GM21381 (cell line): ENCODE measurements at regions not wholly inside any gene's neighbourhood (a gene's known extent, or its start where the extent isn't known, plus 50 kb on each side); places are given as distances from the start of the nearest gene placed in this dataset.

Source experiments
- ATAC-seq: cut with Tn5 transposase; IDR thresholded peaks from one replicate; pipeline ENCODE4 v1.9.1; 2021; ENCODE audit warnings: mild to moderate bottlenecking, moderate library complexity; ENCODE audit not compliant: unreplicated experiment

DNA sequence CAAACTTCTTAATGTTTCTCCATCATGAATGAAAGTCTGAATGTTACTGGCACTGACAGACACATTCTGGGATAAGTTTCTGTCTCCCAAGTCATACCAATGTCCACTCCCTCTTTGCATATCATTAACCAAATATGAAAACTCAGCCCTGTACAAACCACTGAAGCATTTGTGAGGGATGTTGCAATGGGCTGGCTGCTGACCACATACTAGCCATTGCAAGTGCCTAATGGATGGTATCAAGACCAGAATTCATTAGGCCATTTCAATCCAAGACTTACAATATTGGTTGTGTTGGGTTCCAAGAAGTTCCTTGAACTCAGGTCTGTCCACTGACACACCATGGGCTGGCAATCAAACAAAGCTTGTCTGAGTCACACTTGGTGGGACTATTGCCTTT lies 73.8 kb downstream of the CBLN2 start:
- ATAC-seq = no peak

DNA sequence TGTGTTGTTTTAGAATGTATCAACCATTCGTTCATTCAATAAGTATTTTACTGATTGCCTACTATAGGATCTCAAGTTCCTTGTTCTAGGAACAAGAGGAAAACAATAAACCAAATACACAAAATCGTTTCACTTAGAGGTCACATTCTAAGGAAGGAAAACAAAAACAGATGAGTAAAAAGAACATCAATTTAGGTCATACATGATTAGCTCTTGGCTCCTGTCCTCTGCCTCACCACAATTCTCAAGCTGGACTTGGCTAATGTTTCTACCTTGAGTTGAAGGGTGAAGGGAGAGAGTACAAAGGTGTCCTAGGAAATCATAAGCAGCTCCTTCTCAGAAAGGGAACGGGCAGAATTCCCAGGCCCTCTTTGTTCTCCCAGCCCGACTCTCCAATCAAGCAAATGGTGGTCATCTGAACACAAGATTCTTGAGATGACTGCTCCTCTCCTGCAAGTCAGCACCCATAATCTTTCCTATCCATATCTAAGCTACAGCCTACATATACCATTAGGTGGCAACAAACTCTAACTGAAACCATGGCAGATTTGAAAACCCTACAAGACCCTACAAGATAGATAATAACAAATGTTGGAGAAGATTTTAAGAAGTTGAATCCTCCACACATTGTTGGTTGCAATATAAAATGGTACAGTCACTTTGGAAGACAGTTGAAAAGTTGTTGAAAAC lies 76.0 kb downstream of the CBLN2 start:
- no peak for ATAC-seq

DNA sequence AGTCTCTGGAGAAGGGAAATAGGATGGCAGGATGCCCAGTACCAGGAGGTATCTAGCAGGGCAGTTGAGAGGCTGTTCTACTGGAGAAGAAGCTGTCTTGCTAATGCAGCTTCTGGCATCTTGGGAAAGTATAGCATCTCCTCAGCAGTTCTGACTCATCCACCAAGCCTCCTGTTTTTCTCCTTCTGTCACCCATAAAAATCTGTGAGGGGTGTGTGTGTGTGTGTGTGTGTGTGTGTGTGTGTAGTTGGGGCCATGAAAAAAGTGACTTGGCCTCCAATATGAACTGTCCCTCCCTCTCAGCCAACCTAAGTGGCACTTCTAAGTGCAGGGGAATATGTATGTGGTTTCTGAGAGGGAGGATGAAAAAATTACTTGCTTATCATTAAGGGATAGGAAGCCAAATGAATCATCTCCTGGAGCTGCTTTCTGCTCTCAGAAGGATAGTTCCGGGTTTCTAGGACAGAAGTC lies 83.9 kb downstream of the CBLN2 start:
- ATAC-seq = no peak

DNA sequence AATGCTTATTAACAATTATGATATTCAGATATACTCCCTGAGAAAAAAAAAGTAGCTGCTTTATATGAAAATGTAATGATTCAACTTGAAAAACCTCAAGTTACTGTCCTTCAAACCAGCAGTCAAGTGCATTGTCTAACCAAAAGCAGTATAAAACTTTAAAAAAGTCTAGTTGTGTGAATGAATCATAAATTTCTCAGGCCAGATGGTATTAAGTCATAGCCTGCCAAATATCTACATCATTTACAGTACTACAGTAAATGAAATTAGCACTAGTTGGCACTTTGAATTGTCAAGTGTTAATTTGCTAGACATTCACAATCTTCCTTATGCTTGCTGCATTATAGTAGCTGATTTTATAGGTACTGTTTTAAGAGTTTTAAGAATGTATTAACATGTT lies 85.9 kb downstream of the CBLN2 start:
- no peak for ATAC-seq

DNA sequence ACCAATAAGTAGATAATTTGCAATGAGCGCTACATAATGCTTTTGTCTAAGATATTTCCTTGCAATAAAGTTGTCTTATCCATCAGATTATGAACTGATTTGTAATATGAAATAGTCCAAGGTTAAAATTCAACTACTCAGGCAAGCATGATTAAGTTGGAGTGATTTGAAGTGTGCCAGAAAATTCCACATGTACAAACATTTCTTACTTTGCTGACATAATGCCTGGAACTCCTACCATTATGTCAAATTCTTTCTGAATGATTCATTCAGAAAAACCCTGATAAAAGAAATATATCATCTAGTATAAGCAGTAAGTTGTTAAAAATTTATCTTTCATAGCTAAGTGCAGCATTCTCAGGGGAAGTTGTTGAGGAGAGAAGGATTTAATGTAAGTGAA lies 87.3 kb downstream of the CBLN2 start:
- no peak for ATAC-seq

DNA sequence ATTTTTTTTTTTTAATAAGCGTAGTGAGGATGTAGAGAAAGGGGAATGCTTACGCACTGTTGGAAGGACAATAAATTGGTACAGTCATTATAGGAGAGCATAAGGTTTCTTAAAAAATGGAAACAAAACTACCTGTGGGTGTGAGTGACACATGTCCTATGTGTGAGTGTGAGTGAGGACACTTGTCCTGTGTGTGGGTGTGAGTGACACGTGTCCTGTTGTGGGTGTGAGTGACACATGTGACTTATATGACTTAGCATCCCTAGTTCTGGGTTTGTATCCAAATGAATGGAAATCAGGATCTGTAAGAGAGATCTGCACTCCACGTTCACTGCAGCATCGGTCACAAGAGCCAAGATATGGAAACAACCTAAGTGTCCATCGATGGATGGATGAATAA lies 91.8 kb downstream of the CBLN2 start:
- no peak for ATAC-seq

DNA sequence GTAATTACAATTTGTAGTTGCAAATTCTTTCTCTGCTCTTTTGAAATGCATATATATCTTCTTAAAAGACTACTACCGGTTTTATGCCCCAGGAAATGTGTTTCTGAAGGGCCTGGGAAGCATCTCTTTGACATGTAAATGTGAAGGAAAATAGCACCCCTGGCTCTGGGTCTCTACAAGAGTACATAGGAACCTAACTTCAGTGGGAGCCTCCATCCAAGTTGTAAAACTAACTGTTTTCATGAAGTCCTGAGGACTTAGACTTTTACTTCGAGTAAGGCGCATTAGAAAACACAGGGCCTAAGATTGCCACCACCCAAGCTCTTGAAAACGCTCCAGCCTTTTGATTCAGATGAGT lies 99.4 kb downstream of the CBLN2 start:
- ATAC-seq = no peak

DNA sequence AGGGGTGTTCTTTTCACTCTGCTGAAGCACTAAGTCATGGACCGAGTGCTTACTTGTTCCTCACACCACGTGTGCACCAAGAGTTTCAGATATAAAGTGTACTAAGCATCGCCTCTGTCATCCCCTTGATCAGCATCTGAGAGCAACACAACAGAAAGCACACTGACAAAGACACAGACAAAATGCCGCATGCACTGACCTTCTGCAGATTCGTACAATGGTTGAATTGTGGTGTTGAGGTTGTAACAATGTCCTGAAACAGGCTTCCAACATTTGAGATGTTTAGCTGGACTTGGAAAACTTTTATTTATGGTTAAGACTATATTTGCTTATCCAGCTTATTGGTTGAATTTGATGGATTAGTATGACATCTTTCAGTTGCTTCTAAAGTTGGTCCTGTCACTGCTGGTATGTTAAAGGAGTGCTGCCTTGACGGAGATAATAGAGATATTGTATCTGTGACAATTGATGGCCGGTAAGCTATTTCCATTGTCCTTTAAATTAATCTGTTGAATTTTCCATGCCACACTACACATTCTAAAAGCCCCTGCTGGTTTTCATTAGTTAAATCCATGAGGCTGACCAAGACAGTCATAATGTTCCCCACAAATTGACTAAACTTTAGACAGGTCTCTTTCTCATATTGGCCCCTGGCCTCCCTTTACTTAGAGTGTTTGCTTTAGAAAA lies 99.9 kb downstream of the CBLN2 start:
- ATAC-seq = no peak

DNA sequence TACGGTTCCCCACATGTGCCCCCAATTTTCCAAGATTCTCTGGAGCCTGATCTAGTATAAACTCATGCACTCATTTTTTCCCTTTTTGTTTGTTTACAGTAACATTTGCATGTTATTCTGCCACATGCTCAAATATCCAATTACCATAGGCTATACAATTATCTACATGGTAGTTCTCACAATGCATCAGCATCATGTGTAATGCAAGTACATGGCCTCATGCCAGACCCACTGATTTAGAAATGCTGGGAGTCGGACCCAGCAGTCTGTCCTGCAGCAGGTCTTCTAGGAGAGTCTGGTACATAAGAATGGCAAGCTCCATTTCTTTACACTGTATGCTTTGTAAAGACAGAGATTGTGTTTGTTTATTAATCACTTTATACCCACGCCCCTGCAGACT lies 107.7 kb downstream of the CBLN2 start:
- ATAC-seq = no peak

DNA sequence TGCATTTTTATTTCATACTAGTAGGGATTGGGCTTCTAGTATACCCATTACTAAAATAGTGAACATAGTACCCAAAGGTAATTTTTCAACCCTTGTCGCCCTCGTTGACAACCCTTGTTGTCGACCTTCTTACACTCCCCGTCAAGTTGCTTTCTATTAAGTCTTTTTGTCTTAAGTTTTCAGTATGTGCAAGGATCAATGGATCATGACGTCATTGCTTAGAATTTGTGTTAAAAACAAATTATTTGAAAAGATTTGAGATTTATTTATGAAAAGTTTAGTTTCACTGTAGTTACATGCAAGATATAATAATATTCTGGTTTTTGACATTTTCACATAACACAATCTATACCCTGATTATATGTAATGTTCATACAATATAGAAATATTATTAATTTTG lies 110.4 kb downstream of the CBLN2 start:
- no peak for ATAC-seq

DNA sequence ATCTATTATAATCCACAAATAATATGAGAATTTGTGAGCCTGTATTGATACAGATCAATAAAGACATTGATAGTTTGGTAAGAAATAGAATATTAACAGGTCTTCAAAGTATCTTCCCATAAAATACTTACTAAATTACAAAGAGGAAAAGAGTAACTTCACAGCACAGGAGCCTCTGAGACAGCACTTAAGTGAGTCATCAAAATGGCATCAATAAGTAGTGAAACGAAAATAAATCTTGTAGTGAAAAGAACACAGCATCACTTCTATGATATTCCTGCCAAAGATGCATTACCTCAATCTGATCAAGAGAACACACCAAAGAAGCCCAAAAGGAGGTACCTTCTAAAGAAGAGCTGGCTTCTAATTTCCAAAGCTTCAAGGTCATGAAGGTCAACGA lies 116.4 kb downstream of the CBLN2 start:
- no peak for ATAC-seq

DNA sequence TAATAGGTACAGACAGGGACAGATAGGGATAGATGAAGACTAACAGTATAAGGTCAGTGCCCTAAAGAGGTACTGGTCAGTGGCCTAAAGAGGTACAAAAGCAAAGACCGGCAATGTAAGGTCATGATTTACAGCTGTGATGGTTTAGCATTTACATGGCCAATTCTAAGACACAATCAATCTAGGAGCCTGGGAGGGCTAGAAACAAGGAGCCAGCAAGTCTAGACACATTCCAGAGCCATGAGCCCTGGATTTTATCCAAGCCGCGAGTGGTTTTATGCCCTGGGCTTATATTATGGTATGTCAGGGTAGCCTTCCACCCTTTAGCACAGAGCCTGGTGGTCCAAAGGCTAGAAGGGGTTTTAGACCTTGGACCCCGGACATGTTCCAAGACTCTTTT lies 124.2 kb downstream of the CBLN2 start:
- no peak for ATAC-seq

DNA sequence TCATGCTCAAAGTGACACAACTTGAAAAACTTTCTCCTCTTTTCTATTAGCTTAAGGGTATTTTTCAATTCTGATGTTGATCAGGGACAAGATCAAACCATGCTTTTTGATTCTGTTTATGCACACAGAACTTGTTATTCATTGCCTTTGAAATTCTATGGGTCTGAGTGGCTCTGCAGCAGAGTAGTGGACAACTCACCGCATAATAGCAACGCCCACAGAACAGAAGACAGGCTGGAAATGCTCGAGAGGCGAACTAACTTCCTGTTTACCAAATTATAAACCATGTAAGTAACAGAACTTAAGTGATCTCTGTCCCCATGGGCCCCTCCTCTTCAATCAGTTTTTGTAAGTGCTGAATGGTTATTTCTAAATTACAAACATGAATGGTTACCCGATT lies 131.2 kb downstream of the CBLN2 start:
- ATAC-seq = no peak

DNA sequence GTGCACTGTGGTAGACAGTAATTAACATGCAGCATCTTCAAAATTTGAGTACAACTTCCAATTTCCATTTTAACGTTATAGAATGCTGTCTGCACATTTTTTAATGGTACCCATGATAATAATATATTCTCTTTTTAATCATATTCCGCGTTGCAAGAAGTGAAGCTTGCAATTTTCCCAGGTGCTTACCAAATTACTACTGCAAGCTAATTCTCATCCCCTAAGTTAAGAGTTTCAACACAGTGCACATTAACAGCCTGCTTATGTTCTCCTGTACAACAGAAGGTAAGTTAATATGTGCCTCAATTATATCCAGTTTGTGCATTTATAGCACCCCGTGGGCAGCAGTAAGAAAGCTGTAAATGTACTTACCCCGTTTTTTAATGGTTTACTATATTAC lies 132.9 kb downstream of the CBLN2 start:
- ATAC-seq = no peak

DNA sequence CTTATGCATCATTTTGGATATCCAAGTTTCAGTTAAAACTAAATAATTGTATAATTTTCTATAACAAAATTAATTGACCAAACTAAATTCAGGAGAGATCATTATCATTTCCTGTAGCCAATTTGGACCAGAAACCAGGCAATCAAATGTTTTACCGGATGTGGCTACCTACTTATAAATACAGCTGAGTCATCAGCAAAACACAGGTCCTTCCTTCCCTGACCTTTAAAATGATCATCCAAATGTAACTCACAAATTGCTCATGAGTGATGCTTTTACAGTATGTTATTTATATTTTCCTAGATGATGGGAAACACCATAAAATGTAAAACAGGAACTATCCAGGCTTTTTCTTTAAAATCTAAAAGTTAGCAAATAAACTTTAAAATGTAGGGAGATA lies 133.7 kb downstream of the CBLN2 start:
- ATAC-seq = no peak

DNA sequence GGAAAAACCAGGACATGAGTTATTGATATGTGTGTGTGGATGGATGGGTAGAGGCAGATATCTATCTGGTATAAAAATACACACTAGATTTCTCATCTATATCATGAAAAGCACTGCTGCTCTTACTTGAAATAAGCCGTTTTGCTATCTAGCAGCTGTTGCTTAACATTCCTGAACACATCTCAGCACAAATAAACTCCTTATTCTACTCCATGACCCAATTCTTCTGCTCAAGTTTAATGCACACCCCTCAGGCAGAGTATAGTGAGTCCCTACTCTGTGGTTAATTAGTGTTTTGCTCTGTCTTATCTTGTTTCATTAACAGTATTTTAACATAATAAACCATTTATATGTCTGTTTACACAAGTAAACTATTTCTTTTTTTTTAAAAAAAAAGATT lies 134.2 kb downstream of the CBLN2 start:
- no peak for ATAC-seq

DNA sequence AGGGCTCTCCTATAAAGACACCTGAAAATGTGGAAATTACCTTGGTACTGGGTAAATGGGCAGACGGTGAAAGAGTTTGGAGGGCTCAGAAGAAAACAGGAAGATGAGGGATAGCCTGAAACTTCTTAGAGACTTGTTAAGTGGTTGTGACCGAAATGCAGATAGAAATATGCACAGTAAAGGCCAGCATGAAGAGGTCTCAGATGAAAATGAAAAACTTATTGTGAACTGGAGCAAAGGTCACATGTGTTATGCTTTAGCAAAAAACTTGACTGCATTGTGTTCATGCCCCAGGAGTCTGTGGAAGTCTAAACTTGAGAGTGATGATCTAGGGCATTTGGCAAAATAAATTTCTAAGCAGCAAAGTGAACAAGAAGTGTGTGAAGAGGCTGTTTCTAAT lies 137.1 kb downstream of the CBLN2 start:
- no peak for ATAC-seq

DNA sequence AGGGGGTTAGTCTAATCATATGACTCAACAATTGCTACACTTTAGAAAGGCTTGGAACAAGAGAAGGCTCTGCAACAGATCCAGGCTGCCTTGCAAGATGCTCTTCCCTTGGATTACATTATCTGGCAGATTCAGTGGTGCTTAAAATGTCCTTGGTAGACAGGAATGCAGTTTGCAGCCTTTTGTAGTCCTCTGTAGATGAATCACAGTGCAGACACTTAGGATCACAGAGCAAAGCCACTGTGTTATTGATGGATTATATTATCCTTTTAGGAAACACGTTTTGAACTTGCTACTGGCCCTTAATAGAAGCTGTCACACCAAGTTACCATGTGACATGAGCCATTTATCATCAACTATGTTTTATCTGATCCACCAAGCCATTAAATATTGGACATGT lies 152.2 kb downstream of the CBLN2 start:
- no peak for ATAC-seq

DNA sequence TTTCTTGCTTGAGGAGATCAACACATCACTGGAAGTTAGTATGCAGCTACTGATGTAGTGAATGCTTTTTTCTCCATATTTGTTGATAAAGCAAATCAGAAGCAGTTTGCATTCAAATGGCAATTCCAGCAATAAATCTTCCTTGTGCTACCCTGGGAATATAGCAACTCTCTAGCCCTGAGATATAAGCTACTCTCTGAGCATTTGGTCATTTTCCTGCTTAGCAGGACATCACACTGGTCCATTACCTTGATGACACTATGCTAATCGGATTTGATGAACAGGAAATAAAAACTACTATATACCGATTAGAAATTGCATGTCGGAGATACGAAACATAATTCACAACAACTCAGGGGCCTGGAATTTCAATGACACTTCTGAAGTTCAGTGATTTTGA lies 152.7 kb downstream of the CBLN2 start:
- ATAC-seq = no peak

DNA sequence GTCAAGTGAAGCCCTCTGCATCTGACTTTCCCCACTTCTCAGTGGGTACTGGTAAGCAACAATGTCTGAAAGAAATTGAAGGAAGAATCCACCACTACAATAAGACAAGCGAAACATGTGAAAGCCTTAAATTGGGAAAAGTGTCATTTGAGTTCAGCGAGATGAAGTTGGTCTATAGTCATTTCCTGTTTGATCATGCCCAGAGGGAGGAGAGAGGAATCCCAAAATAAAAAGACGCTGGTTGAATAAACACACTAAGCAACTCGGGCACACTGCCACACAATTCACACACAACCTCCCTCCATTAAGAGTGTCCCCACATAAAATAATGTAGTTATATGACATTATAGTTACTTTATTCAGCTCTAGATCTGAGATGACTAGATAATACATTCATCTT lies 166.1 kb downstream of the CBLN2 start:
- no peak for ATAC-seq

DNA sequence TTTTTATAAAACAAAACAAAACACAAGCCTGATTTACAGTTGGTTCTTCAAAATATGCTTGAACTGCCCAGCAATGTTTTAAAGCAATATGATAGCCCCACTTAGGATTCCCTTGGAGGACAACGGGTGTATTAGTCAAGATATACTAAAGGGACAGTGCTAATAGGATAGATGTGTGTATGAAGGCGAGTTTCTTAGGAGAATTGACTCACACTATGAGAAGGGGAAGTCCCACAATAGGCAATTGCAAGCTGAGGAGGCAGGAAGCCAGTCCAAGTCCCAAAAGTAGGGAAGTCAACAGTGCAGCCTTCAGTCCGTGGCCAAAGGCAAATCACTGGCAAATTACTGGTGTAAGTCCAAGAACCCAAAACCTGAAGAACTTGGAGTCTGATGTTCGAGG lies 167.9 kb downstream of the CBLN2 start:
- no peak for ATAC-seq

DNA sequence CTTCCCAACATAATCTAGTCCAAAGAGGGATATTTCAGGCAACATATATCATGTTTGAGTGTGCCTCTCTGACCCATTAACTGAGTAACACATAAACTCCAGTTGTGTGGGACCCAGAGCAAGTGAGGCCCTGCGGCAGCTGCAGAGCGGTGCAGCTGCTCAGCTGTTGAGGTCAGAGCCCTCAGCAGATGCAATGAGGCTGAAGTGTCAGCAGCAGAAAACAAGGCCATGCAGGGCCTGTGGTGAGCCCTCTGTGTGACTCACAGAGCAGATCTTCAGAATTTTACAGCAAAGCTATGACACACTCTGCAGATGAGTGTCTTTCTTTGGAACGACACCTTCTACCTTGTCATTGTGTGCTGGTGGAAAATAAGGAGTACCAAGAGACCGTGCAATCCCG lies 168.5 kb downstream of the CBLN2 start:
- ATAC-seq = no peak

DNA sequence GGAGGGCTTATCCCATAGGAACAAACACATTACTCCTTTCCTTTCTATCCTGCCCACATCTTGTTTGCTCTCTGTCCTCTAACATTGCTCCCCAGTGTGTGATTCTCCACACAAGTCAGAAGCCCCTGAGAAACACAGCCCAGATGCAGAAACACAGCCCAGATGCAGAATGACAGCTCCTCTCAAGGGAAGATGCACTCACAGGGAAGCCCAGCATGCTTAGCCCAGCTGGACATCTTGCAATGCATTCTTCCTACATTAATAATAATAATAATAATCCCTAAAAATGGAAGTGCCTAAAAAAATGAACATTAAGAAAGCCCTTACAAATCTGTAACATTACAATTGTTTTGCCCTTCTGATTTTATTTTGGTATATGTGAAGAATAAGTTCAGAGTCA lies 172.1 kb downstream of the CBLN2 start:
- ATAC-seq = no peak
